Kidney (tissue), 13 donors: ENCODE measurements at regions not wholly inside any gene's neighbourhood (a gene's known extent, or its start where the extent isn't known, plus 50 kb on each side); places are given as distances from the start of the nearest gene placed in this dataset.
"Not testable (repeated sequence)": the region's sequence is repeated elsewhere in the genome, so short reads cannot be mapped to it uniquely, and the experiment has no call there.

Source experiments
- DNase-seq, 5 donors: peaks; one replicate each; pipeline ENCODE4 v3.0.0-alpha.2; 2013 to 2020
- FAIRE-seq: peaks from 2 replicates; lab custom pipeline; 2012; peaks lifted over from hg19 to GRCh38; lab: Jason Lieb, UNC
- H3K27ac ChIP-seq, 2 donors: one replicate each; pipeline ENCODE4 v1.7.0; 2013; ENCODE audit warnings: low read depth in 2 of 2, low read length in 2 of 2, inconsistent platforms in 1 of 2
- H3K27me3 ChIP-seq: one replicate; pipeline ENCODE4 v1.7.1; 2013; ENCODE audit warnings: low read length, inconsistent platforms; ENCODE audit not compliant: control insufficient read depth, insufficient read depth
- H3K36me3 ChIP-seq, 3 donors: one replicate each; pipeline versions ENCODE4 v1.7.0 to v1.7.1; 2013; ENCODE audit warnings: low read length in 3 of 3, control low read depth in 1 of 3, inconsistent platforms in 1 of 3; ENCODE audit not compliant: insufficient read depth in 3 of 3, control insufficient read depth in 2 of 3
- H3K4me1 ChIP-seq, 3 donors: one replicate each; pipeline versions ENCODE4 v1.7.0 to v1.7.1; 2013; ENCODE audit warnings: low read length in 3 of 3, inconsistent platforms in 1 of 3, low read depth in 1 of 3; ENCODE audit not compliant: control insufficient read depth in 2 of 3, insufficient read depth in 2 of 3
- H3K4me3 ChIP-seq, 3 donors: one replicate each; pipeline versions ENCODE4 v1.7.0 to v1.8.1; 2013; ENCODE audit warnings: low read length in 3 of 3, control low read depth in 1 of 3, inconsistent platforms in 1 of 3
- H3K9ac ChIP-seq, 3 donors: one replicate each; pipeline versions ENCODE4 v1.7.0 to v1.7.1; 2013; ENCODE audit warnings: low read length in 3 of 3, control low read depth in 1 of 3, inconsistent platforms in 1 of 3
- H3K9me3 ChIP-seq, 3 donors: one replicate each; pipeline versions ENCODE4 v1.7.0 to v1.7.1; 2013; ENCODE audit warnings: low read length in 3 of 3, control low read depth in 1 of 3, inconsistent platforms in 1 of 3; ENCODE audit not compliant: control insufficient read depth in 2 of 3, insufficient read depth in 1 of 3
- intact Hi-C: fragments of 100-400 bp; cut with DNase I; formaldehyde crosslinking; loops from one replicate; pipeline ENCODE4 v1.11.1; 2022
- TF ChIP-seq, protein P1 (sequence below): IDR thresholded peaks from 3 replicates; pipeline ENCODE4 v1.5.1; 2012; ENCODE audit warnings: mild to moderate bottlenecking, moderate library complexity, borderline replicate concordance; ENCODE audit not compliant: insufficient read depth; ENCODE audit errors: extremely low read depth
- donor health status: control.
- donor health status: control.
- donor health status: control.
- donor health status: control.
- donor health status: control.
- donor health status: DM: yes; HTN: yes; CAD: no.
- donor health status: Normal renal cell carcinoma (clear cell type).

DNA sequence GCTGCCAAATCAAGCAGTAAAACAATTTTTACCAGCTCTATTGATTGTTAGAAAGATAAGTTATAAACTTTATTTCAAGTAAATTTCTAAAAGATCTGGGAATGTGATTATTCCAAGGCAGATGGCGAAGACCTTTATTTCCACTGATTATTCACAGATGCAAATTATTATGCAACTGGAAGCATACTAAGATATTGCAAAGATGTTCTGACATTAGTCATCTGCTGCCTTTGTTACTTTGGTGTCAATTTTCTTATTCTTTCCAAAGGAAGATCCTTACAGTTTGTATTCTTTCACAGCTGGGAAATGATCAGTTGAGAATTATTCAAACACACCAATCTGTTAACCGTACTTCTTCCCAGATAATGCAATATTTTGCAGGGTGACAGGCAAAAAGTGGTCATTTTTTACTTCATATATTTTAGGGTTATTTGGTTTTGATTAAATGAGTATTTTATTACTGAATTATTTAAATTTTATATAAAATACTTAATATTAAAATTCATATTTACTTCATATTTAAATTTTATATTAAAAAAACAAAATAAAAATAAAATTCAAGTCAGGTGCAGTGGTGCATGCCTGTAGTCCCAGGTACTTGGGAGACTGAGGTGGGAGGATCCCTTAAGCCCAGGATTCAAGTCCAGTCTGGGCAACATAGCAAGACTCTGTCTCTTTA, 171.3 kb downstream of the FZD1 start:
- Histone ChIP-seq H3K36me3 (no peaks in the 10 kb centered on the region), H3K9ac (no peak overlapping the region), H3K27me3 (no peaks in the 10 kb centered on the region), H3K4me3 (no peak overlapping the region), H3K4me1 (no peaks in the 10 kb centered on the region), H3K9me3 (no peaks in the 10 kb centered on the region), H3K27ac (no peak overlapping the region)
- FAIRE-seq (peak; percentile 53), DNase-seq (no peak)
- intact Hi-C loops = no loop called here
- TF ChIP-seq, protein P1, sequence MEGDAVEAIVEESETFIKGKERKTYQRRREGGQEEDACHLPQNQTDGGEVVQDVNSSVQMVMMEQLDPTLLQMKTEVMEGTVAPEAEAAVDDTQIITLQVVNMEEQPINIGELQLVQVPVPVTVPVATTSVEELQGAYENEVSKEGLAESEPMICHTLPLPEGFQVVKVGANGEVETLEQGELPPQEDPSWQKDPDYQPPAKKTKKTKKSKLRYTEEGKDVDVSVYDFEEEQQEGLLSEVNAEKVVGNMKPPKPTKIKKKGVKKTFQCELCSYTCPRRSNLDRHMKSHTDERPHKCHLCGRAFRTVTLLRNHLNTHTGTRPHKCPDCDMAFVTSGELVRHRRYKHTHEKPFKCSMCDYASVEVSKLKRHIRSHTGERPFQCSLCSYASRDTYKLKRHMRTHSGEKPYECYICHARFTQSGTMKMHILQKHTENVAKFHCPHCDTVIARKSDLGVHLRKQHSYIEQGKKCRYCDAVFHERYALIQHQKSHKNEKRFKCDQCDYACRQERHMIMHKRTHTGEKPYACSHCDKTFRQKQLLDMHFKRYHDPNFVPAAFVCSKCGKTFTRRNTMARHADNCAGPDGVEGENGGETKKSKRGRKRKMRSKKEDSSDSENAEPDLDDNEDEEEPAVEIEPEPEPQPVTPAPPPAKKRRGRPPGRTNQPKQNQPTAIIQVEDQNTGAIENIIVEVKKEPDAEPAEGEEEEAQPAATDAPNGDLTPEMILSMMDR = no peak

DNA sequence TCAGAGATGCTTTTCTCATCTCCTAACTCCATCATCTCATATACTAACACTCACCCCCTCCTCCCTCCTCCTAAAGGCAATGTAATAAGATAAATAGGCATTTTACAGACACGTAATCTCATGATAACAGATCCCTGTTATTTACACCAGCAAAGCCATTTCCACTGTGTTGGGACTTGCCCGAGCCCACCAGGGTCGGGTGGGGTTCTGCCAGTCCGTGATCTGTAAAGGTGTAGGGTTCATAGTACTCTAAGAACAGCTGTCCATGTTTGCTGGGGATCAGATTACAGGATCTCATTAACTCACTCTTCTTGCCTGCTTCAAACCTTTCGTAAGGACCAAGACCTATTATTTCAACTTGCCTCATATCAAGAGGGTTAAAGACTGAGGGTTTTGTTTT, 172.4 kb downstream of the FZD1 start:
- FAIRE-seq (no peak), DNase-seq (peak in 4 of 5 donors; percentile 13 to 63 (median 42))
- intact Hi-C loops = no loop called here
- no peaks in the 10 kb centered on the region for H3K9me3 ChIP-seq
- TF ChIP-seq, protein P1 = no peak
- H3K27me3 ChIP-seq = no peaks in the 10 kb centered on the region
- no peak overlapping the region for H3K9ac ChIP-seq
- no peaks in the 10 kb centered on the region for H3K36me3 ChIP-seq
- no peak overlapping the region for H3K4me3 ChIP-seq
- H3K4me1 ChIP-seq = no peaks in the 10 kb centered on the region
- no peak overlapping the region for H3K27ac ChIP-seq

GRCh38 chr7:91440198-91440597, 176.0 kb downstream of the FZD1 start:
- H3K9me3 ChIP-seq, intact Hi-C loops, DNase-seq, FAIRE-seq, H3K4me3 ChIP-seq, H3K27me3 ChIP-seq, H3K4me1 ChIP-seq, H3K27ac ChIP-seq, H3K36me3 ChIP-seq, H3K9ac ChIP-seq: not testable (repeated sequence)

GRCh38 chr7:91443862-91444261, 179.6 kb downstream of the FZD1 start:
- intact Hi-C loops = no loop called here
- TF ChIP-seq, protein P1 = no peak
- H3K27ac ChIP-seq = no peak overlapping the region
- no peak for FAIRE-seq
- DNase-seq = no peak
- no peak overlapping the region for H3K9ac ChIP-seq
- H3K27me3 ChIP-seq = no peaks in the 10 kb centered on the region
- no peaks in the 10 kb centered on the region for H3K36me3 ChIP-seq
- H3K4me1 ChIP-seq = no peaks in the 10 kb centered on the region
- H3K4me3 ChIP-seq = no peak overlapping the region
- no peaks in the 10 kb centered on the region for H3K9me3 ChIP-seq
